Right cardiac atrium (tissue), 5 donors: ENCODE measurements at regions not wholly inside any gene's neighbourhood (a gene's known extent, or its start where the extent isn't known, plus 50 kb on each side); places are given as distances from the start of the nearest gene placed in this dataset.

ENCODE experiments used
- ATAC-seq, 2 donors: fragments of 200-7000 bp; cut with Tn5 transposase; one replicate each; pipeline versions ENCODE4 v1.8.0 to v1.9.1; 2020; ENCODE audit warnings: moderate library complexity in 2 of 2, mild to moderate bottlenecking in 1 of 2
- DNase-seq, 3 donors: peaks; one replicate each; pipeline ENCODE4 v3.0.0-alpha.2; 2020
- H3K27ac ChIP-seq: one replicate; pipeline ENCODE4 v1.5.1; 2013; ENCODE audit warnings: mild to moderate bottlenecking, low read length, control low read depth, moderate library complexity
- H3K27me3 ChIP-seq: one replicate; pipeline ENCODE4 v1.6.1; 2013; ENCODE audit not compliant: control insufficient read depth, insufficient read depth
- H3K4me1 ChIP-seq: one replicate; pipeline ENCODE4 v1.6.1; 2013; ENCODE audit warnings: low read length; ENCODE audit not compliant: control insufficient read depth, insufficient read depth
- H3K4me3 ChIP-seq: one replicate; pipeline ENCODE4 v1.5.1; 2013; ENCODE audit warnings: low read length, control low read depth
- H3K9me3 ChIP-seq: one replicate; pipeline ENCODE4 v1.6.1; 2013; ENCODE audit warnings: low read length; ENCODE audit not compliant: control insufficient read depth
- WGBS: extraction: QIAGEN DNeasy Blood & Tissue Kit; methylation state at CpG from one replicate; pipeline ENCODE4 v1.1.7; 2013; 5-methylcytosine and 5-hydroxymethylcytosine counted together
- intact Hi-C, 4 donors: fragments of 100-400 bp; cut with DNase I; formaldehyde crosslinking; loops; one replicate each; pipeline versions ENCODE4 v1.11.0 to v1.14.0; 2022 to 2023
- donor health status: healthy with polysubstance abuse.
- donor health status: DM: no; HTN: yes; CAD: no.
- donor health status: DM: no; HTN: no; CAD: no.
- donor health status: DM: no; HTN: yes; CAD: no; lungs with severe emphysema.
- donor health status: DM: yes; HTN: yes; CAD: no.

DNA sequence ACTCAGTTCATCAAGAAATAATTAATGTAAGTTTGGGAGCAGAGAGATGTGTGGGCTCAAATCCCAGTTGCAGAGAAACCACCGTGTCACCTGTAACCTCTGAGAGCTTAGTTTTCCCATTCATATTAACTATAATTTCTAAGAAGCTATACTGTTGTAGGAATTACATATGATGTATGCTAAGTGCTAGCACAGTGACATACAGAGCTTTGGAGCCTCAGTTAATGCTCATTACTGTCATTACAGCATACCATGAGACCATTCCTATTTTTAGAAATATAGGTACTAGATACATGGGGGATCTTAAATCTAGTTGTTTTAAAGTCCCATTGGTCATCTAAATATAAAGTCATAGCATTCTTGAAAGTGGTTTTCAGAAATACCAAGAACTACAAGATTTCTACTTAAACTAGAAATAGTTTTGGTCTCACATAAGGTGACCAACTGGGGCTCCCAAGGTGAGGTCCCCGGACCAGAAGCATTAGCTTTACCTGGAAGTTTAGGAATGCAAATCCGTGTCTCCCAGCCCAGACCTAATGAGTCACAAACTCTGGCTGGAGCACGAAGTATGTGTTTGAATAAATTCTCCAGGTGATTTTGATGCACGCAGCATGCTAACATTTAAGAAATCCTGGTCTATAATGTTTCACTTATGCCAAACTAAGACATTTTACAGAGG, 144.6 kb downstream of the LACC1 start:
- DNase-seq (no peak), ATAC-seq (no peak)
- Histone ChIP-seq H3K4me3 (no peak overlapping the region), H3K4me1 (no peaks in the 10 kb centered on the region), H3K27me3 (no peaks in the 10 kb centered on the region), H3K27ac (no peak overlapping the region), H3K9me3 (no peaks in the 10 kb centered on the region)
- intact Hi-C loops = loop anchor here in 1 of 4 donors (10.0 kb wide), 1 partner anchor 110 kb away; no protein-coding TSS in a partner anchor
- WGBS = 91% methylated on average over 5 of the region's 5 CpGs

DNA sequence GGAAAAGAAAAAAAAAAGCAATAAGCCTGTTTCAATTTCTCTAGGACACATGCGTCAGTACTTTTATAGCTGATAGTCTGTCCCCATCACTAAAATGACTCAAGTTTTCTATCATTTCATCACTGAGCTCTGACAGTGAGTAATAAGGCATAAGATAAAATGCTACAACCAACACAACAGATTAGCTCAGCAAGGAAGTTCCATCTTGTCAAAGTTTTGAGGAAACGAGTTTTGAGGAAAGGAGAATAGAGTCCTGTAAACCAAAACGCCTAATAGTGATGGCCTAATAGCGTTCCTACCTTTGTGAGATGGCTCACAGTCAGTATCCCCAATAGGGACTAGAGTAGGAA, 145.1 kb downstream of the LACC1 start:
- H3K9me3 ChIP-seq = no peaks in the 10 kb centered on the region
- DNase-seq = no peak
- H3K4me3 ChIP-seq = no peak overlapping the region
- no peak for ATAC-seq
- H3K4me1 ChIP-seq = no peaks in the 10 kb centered on the region
- H3K27ac ChIP-seq = no peak overlapping the region
- no peaks in the 10 kb centered on the region for H3K27me3 ChIP-seq
- WGBS = 64% methylated on average over 4 of the region's 4 CpGs
- intact Hi-C loops = loop anchor here in 1 of 4 donors (10.0 kb wide), 1 partner anchor 110 kb away; no protein-coding TSS in a partner anchor

DNA sequence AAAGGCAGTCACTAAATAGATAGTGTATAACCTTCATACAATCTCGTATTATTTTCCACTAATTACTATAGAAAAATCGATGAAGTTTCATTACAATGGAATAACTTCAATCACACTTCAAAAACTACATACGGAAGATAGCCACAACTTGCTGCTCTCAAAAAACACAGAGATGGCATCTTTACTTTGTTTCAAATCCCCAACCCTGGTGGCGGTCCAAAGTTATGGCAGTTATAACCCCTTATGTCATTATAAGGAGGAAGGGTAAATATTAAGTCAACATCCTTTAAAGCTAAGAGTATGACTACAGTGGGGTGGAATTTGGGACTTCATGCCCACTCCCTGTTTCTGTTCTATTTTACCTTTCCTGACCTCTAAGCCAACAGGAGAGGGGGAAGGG, 146.5 kb downstream of the LACC1 start:
- Histone ChIP-seq H3K27me3 (no peaks in the 10 kb centered on the region), H3K27ac (no peak overlapping the region), H3K4me3 (no peak overlapping the region), H3K4me1 (no peaks in the 10 kb centered on the region), H3K9me3 (no peaks in the 10 kb centered on the region)
- 96% methylated on average over 4 of the region's 4 CpGs for WGBS
- intact Hi-C loops = loop anchor here in 1 of 4 donors (10.0 kb wide), 1 partner anchor 111 kb away; no protein-coding TSS in a partner anchor
- DNase-seq (no peak), ATAC-seq (no peak)

DNA sequence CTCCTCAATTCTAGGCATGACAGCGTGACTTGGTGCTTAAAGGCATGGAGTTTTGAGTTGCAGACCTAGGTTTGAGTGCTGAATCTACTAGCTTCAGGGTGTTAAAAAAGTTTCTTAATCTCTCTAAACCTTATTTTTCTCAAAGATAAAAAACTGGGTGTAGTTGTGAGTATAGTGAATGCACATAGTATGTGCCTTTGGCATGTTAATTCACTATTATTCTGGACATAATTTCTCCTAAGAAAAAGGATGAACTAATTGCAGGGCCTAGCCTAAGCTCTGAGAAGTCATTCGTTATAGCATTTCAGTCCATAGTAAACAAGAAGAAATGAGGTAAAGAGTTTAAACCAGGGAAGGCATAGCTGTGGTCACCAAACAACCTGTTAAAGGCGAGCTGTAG, 149.0 kb downstream of the LACC1 start:
- no peaks in the 10 kb centered on the region for H3K9me3 ChIP-seq
- intact Hi-C loops = loop anchor here in 1 of 4 donors (10.0 kb wide), 1 partner anchor 114 kb away; no protein-coding TSS in a partner anchor
- H3K4me1 ChIP-seq = no peaks in the 10 kb centered on the region
- H3K27ac ChIP-seq = no peak overlapping the region
- H3K4me3 ChIP-seq = no peak overlapping the region
- WGBS = 95% methylated on average over 3 of the region's 3 CpGs
- DNase-seq = no peak
- no peaks in the 10 kb centered on the region for H3K27me3 ChIP-seq
- ATAC-seq = no peak

DNA sequence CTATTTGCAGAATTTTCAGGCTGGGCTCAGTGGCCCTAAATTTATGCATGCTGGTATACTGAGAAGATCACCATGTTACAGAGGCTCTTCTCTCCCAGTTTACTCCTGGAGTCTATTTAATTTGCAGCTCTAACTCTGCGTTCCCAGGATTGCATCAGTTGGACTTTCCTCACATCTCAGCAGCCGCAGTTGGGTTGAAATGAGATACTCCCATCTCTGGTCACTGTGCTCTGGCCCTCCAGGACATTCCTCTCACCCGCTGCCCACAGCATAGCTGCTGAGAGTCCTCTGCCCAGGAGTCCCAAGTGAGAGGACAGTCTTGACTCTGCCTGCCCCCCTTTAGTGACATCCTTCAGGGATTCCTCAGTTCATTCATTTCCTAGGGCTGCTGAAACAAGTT, 150.9 kb downstream of the LACC1 start:
- H3K4me3 ChIP-seq = no peak overlapping the region
- no peaks in the 10 kb centered on the region for H3K27me3 ChIP-seq
- H3K9me3 ChIP-seq = no peaks in the 10 kb centered on the region
- 83% methylated on average over 3 of the region's 3 CpGs for WGBS
- no peak for DNase-seq
- intact Hi-C loops = no loop called here
- H3K27ac ChIP-seq = no peak overlapping the region
- H3K4me1 ChIP-seq = peaks cover 2% of the 10 kb centered on the region
- ATAC-seq = no peak

DNA sequence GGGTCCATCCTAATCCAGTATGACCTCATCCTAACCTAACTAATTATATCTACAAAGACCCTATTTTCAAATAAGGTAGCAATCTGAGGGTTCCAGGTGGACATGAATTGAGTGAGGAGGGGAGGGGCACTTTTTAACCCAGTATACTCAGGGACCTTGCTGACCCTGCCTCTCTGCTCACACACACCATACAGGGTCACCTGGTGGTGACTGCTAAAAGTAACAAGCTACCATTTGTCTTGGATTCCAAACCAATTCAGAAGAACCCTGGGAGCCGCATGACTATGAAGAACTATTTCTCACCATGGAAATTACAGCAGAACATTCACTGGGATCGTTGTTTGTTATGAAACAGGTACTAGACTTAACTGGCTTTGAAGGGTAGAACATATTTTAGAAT, 151.9 kb downstream of the LACC1 start:
- Histone ChIP-seq H3K4me3 (no peak overlapping the region), H3K9me3 (no peaks in the 10 kb centered on the region), H3K27ac (no peak overlapping the region), H3K27me3 (no peaks in the 10 kb centered on the region), H3K4me1 (peaks cover 2% of the 10 kb centered on the region)
- intact Hi-C loops = no loop called here
- no peak for DNase-seq
- WGBS = 96% methylated on average over 2 of the region's 2 CpGs
- ATAC-seq = no peak

DNA sequence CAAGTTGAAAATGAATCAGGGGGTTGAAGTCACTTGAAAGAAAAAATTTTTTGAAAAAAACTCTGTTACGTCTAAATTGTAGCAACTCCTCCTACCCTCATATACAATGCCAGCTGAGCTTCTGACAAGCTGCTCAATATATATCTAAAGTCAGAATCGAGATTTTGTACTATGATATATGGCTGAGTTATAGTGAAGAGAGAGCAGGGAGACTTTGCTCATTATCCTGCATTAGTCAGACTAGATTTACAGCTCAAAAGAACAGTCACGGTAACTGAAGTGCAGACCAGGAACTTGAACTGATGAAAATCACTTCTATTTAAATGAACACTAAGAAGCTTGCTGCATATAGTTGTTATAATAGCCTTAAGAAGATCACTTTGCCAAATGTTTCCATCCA, 153.1 kb downstream of the LACC1 start:
- intact Hi-C loops = no loop called here
- ATAC-seq = no peak

DNA sequence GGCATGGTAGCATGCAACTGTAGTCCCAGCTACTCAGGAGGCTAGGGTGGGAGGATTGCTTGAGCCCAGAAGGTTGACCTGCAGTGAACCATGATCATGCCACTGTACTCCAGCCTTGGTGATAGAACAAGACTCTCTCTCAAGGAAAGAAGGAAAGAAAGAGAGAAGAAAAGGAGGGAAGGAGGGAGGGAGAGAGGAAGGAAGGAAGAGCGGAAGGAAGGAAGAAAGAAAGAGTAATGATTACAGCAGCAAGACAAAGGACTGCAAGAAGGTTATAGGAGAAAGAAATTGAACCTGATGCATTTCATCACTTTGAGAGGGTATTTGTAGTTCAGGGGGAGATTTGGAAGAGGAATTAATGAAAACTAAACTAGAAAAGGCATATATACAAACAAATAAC, 155.7 kb downstream of the LACC1 start:
- ATAC-seq (no peak), DNase-seq (no peak)
- Histone ChIP-seq H3K9me3 (no peaks in the 10 kb centered on the region), H3K4me3 (no peak overlapping the region), H3K4me1 (peaks cover 2% of the 10 kb centered on the region), H3K27ac (no peak overlapping the region), H3K27me3 (no peaks in the 10 kb centered on the region)
- intact Hi-C loops = no loop called here
- 92% methylated on average over 1 of the region's 1 CpG for WGBS

More for the DNA sequence above, 153.1 kb downstream of the LACC1 start:
- no peaks in the 10 kb centered on the region for H3K27me3 ChIP-seq
- 79% methylated on average over 3 of the region's 3 CpGs for WGBS
- DNase-seq = no peak
- H3K4me1 ChIP-seq = peaks cover 2% of the 10 kb centered on the region
- H3K27ac ChIP-seq = no peak overlapping the region
- H3K4me3 ChIP-seq = no peak overlapping the region
- H3K9me3 ChIP-seq = no peaks in the 10 kb centered on the region

DNA sequence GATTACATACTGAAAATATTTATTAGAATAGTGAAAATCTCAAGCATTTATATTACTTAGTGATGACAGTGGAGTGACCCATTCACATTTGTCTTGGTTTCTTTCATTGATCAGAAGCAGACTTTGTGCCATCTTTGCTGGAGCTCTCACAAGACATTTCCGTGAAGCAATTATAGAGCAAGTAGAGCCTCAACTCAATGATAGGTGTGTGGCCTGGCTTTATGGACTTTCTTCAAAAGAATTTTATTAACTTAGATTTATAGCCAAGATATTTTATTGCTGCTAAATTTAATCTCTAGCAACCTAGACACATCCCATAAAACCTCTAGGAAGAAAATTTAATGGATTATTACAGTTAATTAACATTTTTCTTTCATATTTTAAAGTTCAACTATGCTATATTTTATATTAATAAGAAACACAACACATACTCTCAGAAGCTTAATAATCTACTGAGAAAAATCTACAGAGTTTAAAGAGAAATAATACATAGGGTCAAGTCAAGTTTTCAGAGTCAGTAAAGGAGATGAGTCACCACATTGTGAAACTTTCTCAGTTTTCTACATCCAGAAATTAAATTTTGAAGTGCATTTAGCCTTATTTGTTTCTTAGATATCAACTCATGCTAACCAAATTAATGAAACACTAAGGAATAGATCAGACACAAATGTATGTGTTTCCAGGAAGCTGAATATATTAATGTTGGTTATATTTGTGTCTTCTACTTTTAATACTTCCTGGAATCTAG, 160.5 kb downstream of the LACC1 start:
- no peak for DNase-seq
- Histone ChIP-seq H3K4me1 (no peaks in the 10 kb centered on the region), H3K27ac (no peak overlapping the region), H3K4me3 (no peak overlapping the region), H3K27me3 (no peaks in the 10 kb centered on the region), H3K9me3 (no peaks in the 10 kb centered on the region)
- intact Hi-C loops = loop anchor here in 2 of 4 donors (10.0 kb wide), 2 partner anchors 125 to 135 kb away; no protein-coding TSS in a partner anchor
- no peak for ATAC-seq
- WGBS = 89% methylated on average over 1 of the region's 1 CpG

DNA sequence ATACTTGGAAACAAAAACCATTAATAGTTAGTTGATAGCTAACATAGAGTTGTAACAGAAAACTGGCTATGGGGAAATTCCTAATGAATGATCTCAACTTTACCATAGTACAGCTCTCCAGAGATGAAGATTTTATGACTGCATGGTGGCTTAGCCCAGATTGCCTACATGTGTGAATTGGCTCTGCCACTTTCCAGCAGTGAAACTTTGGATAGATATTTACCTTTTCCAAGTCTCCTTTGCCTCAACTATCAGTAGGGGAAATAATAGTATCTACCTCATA, 161.1 kb downstream of the LACC1 start:
- DNase-seq = no peak
- Histone ChIP-seq H3K27me3 (no peaks in the 10 kb centered on the region), H3K4me1 (no peaks in the 10 kb centered on the region), H3K27ac (no peak overlapping the region), H3K9me3 (no peaks in the 10 kb centered on the region), H3K4me3 (no peak overlapping the region)
- intact Hi-C loops = loop anchor here in 2 of 4 donors (10.0 kb wide), 2 partner anchors 126 to 136 kb away; no protein-coding TSS in a partner anchor
- ATAC-seq = no peak

DNA sequence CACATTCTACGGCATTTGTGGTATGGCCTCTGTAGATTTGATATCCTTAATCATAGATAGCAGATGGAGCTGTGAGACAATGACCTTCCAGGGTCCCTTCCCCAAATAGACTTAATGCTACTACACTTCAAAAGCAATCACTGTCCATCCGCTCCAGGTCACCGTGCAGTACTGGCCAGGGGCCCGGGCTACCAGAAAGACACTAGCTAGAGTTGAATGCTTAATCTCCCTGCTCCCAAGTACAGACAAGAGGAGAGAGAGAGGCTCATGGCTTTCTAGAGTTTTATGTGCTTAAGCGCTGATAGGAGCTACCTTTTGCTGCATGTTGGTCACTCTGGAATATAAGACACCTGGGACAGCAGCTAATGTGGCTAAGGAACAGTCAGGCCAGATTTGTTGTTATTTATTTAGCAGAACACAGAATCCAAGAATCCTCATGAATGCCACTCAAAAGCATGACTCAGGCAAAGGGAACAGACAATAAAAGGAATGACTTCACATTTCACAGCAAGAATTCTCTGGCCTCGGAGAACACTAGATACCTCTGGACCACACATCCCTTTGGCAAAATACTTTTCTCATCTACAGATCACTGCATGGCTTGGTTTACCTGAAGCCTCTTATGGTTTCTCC, 165.0 kb downstream of the LACC1 start:
- H3K27me3 ChIP-seq = no peaks in the 10 kb centered on the region
- H3K27ac ChIP-seq = no peak overlapping the region
- no peaks in the 10 kb centered on the region for H3K9me3 ChIP-seq
- WGBS = 83% methylated on average over 6 of the region's 6 CpGs
- intact Hi-C loops = loop anchor here in 2 of 4 donors (10.0 kb wide), 2 partner anchors 130 to 140 kb away; no protein-coding TSS in a partner anchor
- no peaks in the 10 kb centered on the region for H3K4me1 ChIP-seq
- ATAC-seq (no peak), DNase-seq (peak in 1 of 3 donors; percentile 18)
- H3K4me3 ChIP-seq = no peak overlapping the region
